Mucosa of rectum (tissue), 2 donors: ENCODE measurements at regions not wholly inside any gene's neighbourhood (a gene's known extent, or its start where the extent isn't known, plus 50 kb on each side); places are given as distances from the start of the nearest gene placed in this dataset.

Source experiments
- H3K27ac ChIP-seq, 2 donors: one replicate each; pipeline ENCODE4 v1.7.0; 2013; ENCODE audit warnings: inconsistent platforms in 2 of 2, low read depth in 2 of 2, low read length in 2 of 2
- H3K27me3 ChIP-seq, 2 donors: one replicate each; pipeline ENCODE4 v1.7.0; 2013; ENCODE audit warnings: low read length in 2 of 2; ENCODE audit not compliant: control insufficient read depth in 2 of 2, insufficient read depth in 2 of 2
- H3K36me3 ChIP-seq, 2 donors: one replicate each; pipeline ENCODE4 v1.7.0; 2013; ENCODE audit warnings: low read length in 2 of 2; ENCODE audit not compliant: control insufficient read depth in 2 of 2, insufficient read depth in 2 of 2
- H3K4me1 ChIP-seq, 2 donors: one replicate each; pipeline ENCODE4 v1.7.0; 2013; ENCODE audit warnings: low read length in 2 of 2, mild to moderate bottlenecking in 1 of 2; ENCODE audit not compliant: control insufficient read depth in 2 of 2, insufficient read depth in 2 of 2
- H3K4me3 ChIP-seq, 2 donors: one replicate each; pipeline ENCODE4 v1.7.0; 2013; ENCODE audit warnings: low read length in 2 of 2
- H3K9ac ChIP-seq, 2 donors: one replicate each; pipeline ENCODE4 v1.7.0; 2013; ENCODE audit warnings: low read length in 2 of 2, low read depth in 1 of 2, mild to moderate bottlenecking in 1 of 2
- H3K9me3 ChIP-seq, 2 donors: one replicate each; pipeline ENCODE4 v1.7.0; 2013; ENCODE audit warnings: low read length in 2 of 2; ENCODE audit not compliant: control insufficient read depth in 2 of 2
- donor health status: healthy.
- donor health status: Normal muscosa, but diverticular disease.

- no peak overlapping the region for H3K9ac ChIP-seq
- no peaks in the 10 kb centered on the region for H3K4me1 ChIP-seq
- H3K27ac ChIP-seq: no peak overlapping the region
- H3K4me3 ChIP-seq: no peak overlapping the region
- no peaks in the 10 kb centered on the region for H3K27me3 ChIP-seq
- no peaks in the 10 kb centered on the region for H3K36me3 ChIP-seq
- H3K9me3 ChIP-seq: no peaks in the 10 kb centered on the region
These were observed 114.8 kb downstream of the TEX36 start for GRCh38 chr10:125568156-125568555.

GRCh38 chr10:125567529-125567928 lies 115.4 kb downstream of the TEX36 start:
- no peaks in the 10 kb centered on the region for H3K9me3 ChIP-seq
- no peaks in the 10 kb centered on the region for H3K4me1 ChIP-seq
- H3K27ac ChIP-seq: no peak overlapping the region
- H3K4me3 ChIP-seq: no peak overlapping the region
- no peak overlapping the region for H3K9ac ChIP-seq
- H3K36me3 ChIP-seq: no peaks in the 10 kb centered on the region
- no peaks in the 10 kb centered on the region for H3K27me3 ChIP-seq

- Histone ChIP-seq H3K27me3 (no peaks in the 10 kb centered on the region), H3K9me3 (no peaks in the 10 kb centered on the region), H3K4me3 (no peak overlapping the region), H3K4me1 (peaks cover 0 to 3% of the 10 kb centered on the region in 2 donors), H3K36me3 (no peaks in the 10 kb centered on the region), H3K27ac (no peak overlapping the region), H3K9ac (no peak overlapping the region)
These were observed 117.9 kb downstream of the TEX36 start for GRCh38 chr10:125565046-125565445.

- Histone ChIP-seq H3K9me3 (no peaks in the 10 kb centered on the region), H3K27me3 (no peaks in the 10 kb centered on the region), H3K4me1 (peaks cover 0 to 3% of the 10 kb centered on the region in 2 donors), H3K36me3 (no peaks in the 10 kb centered on the region), H3K27ac (no peak overlapping the region), H3K4me3 (no peak overlapping the region), H3K9ac (no peak overlapping the region)
These were observed 118.4 kb downstream of the TEX36 start for GRCh38 chr10:125564570-125564969.

- no peak overlapping the region for H3K9ac ChIP-seq
- no peak overlapping the region for H3K4me3 ChIP-seq
- no peaks in the 10 kb centered on the region for H3K36me3 ChIP-seq
- no peaks in the 10 kb centered on the region for H3K9me3 ChIP-seq
- H3K27me3 ChIP-seq: no peaks in the 10 kb centered on the region
- H3K27ac ChIP-seq: no peak overlapping the region
- peaks cover 0 to 3% of the 10 kb centered on the region in 2 donors for H3K4me1 ChIP-seq
These were observed 120.2 kb downstream of the TEX36 start for GRCh38 chr10:125562737-125563136.

GRCh38 chr10:125560947-125561346 lies 122.0 kb downstream of the TEX36 start:
- H3K27ac ChIP-seq: no peak overlapping the region
- no peak overlapping the region for H3K9ac ChIP-seq
- H3K4me3 ChIP-seq: no peak overlapping the region
- H3K36me3 ChIP-seq: no peaks in the 10 kb centered on the region
- H3K27me3 ChIP-seq: no peaks in the 10 kb centered on the region
- H3K4me1 ChIP-seq: peaks cover 0 to 3% of the 10 kb centered on the region in 2 donors
- no peaks in the 10 kb centered on the region for H3K9me3 ChIP-seq

- H3K27ac ChIP-seq: no peak overlapping the region
- H3K9ac ChIP-seq: no peak overlapping the region
- H3K36me3 ChIP-seq: no peaks in the 10 kb centered on the region
- no peak overlapping the region for H3K4me3 ChIP-seq
- peaks cover 0 to 3% of the 10 kb centered on the region in 2 donors for H3K4me1 ChIP-seq
- H3K9me3 ChIP-seq: no peaks in the 10 kb centered on the region
- no peaks in the 10 kb centered on the region for H3K27me3 ChIP-seq
These were observed 123.8 kb downstream of the TEX36 start for GRCh38 chr10:125559210-125559609.

- Histone ChIP-seq H3K4me1 (peaks cover 0 to 3% of the 10 kb centered on the region in 2 donors), H3K27me3 (no peaks in the 10 kb centered on the region), H3K4me3 (no peak overlapping the region), H3K36me3 (no peaks in the 10 kb centered on the region), H3K27ac (no peak overlapping the region), H3K9ac (no peak overlapping the region), H3K9me3 (no peaks in the 10 kb centered on the region)
These were observed 125.0 kb downstream of the TEX36 start for GRCh38 chr10:125557801-125558505.

- Histone ChIP-seq H3K9ac (no peak overlapping the region), H3K27ac (no peak overlapping the region), H3K27me3 (no peaks in the 10 kb centered on the region), H3K4me3 (no peak overlapping the region), H3K36me3 (no peaks in the 10 kb centered on the region), H3K4me1 (peaks cover 0 to 3% of the 10 kb centered on the region in 2 donors), H3K9me3 (no peaks in the 10 kb centered on the region)
These were observed 125.7 kb downstream of the TEX36 start for GRCh38 chr10:125557311-125557710.

- Histone ChIP-seq H3K9ac (no peak overlapping the region), H3K9me3 (no peaks in the 10 kb centered on the region), H3K27ac (no peak overlapping the region), H3K27me3 (no peaks in the 10 kb centered on the region), H3K36me3 (no peaks in the 10 kb centered on the region), H3K4me3 (no peak overlapping the region), H3K4me1 (peaks cover 0 to 3% of the 10 kb centered on the region in 2 donors)
These were observed 126.1 kb downstream of the TEX36 start for GRCh38 chr10:125556882-125557281.
